GM23338 (cell line): ENCODE measurements at regions not wholly inside any gene's neighbourhood (a gene's known extent, or its start where the extent isn't known, plus 50 kb on each side); places are given as distances from the start of the nearest gene placed in this dataset.

Experiments used
- ATAC-seq: fragments of 200-7000 bp; cut with Tn5 transposase; 3 replicates; pipeline ENCODE4 v1.9.1; 2020
- DNase-seq: peaks from one replicate; pipeline ENCODE4 v3.0.0-alpha.2; 2015; ENCODE audit warnings: low spot score
- H2AFZ ChIP-seq: fragments of 200-600 bp; sonication (generic); 2 replicates; pipeline ENCODE4 v1.8.0; 2016; ENCODE audit warnings: antibody characterized with exemption, mild to moderate bottlenecking, moderate library complexity
- H3F3A ChIP-seq: fragments of 200-600 bp; sonication (generic); replicated peaks from 2 replicates; pipeline ENCODE4 v1.8.0; 2017; ENCODE audit warnings: antibody characterized with exemption, mixed run types, low read depth
- H3K27ac ChIP-seq: fragments of 200-600 bp; sonication (generic); 2 replicates; pipeline ENCODE4 v1.6.1; 2016; ENCODE audit warnings: low read depth
- H3K27me3 ChIP-seq: fragments of 200-600 bp; sonication (generic); 2 replicates; pipeline ENCODE4 v1.8.0; 2016; ENCODE audit warnings: mild to moderate bottlenecking, mixed run types, moderate library complexity; ENCODE audit not compliant: insufficient read depth
- H3K36me3 ChIP-seq: fragments of 200-600 bp; sonication (generic); 2 replicates; pipeline ENCODE4 v1.8.0; 2016; ENCODE audit warnings: mild to moderate bottlenecking; ENCODE audit not compliant: insufficient read depth
- H3K4me1 ChIP-seq: fragments of 200-600 bp; sonication (generic); 2 replicates; pipeline ENCODE4 v1.8.0; 2016; ENCODE audit warnings: mild to moderate bottlenecking, moderate library complexity; ENCODE audit not compliant: insufficient read depth
- H3K4me2 ChIP-seq: fragments of 200-600 bp; sonication (generic); 2 replicates; pipeline ENCODE4 v1.7.1; 2017; ENCODE audit warnings: mixed run types
- H3K4me3 ChIP-seq: fragments of 200-600 bp; sonication (generic); 2 replicates; pipeline ENCODE4 v1.6.1; 2016; ENCODE audit warnings: mixed run types
- H3K79me2 ChIP-seq: fragments of 200-600 bp; sonication (generic); replicated peaks from 2 replicates; pipeline ENCODE4 v1.8.0; 2017; ENCODE audit warnings: mild to moderate bottlenecking; ENCODE audit not compliant: insufficient read depth
- H3K9me2 ChIP-seq: fragments of 200-600 bp; sonication (generic); 2 replicates; pipeline ENCODE4 v1.8.0; 2017; ENCODE audit not compliant: insufficient read depth
- H4K20me1 ChIP-seq: fragments of 200-600 bp; sonication (generic); replicated peaks from 2 replicates; pipeline ENCODE4 v1.8.0; 2017; ENCODE audit warnings: mild to moderate bottlenecking; ENCODE audit not compliant: insufficient read depth
- H3K27ac Mint-ChIP-seq: 2 replicates; pipeline ENCODE4 v1.8.0; 2020; ENCODE audit warnings: inconsistent platforms, mild to moderate bottlenecking, moderate library complexity, mixed read lengths
- H3K27me3 Mint-ChIP-seq: 3 replicates; pipeline ENCODE4 v1.8.0; 2022; ENCODE audit warnings: low read depth, mild to moderate bottlenecking, moderate library complexity, mixed read lengths, inconsistent platforms; ENCODE audit not compliant: insufficient read depth, poor library complexity
- H3K36me3 Mint-ChIP-seq: 3 replicates; pipeline ENCODE4 v1.8.0; 2021; ENCODE audit warnings: low read depth, mild to moderate bottlenecking, inconsistent platforms, moderate library complexity, mixed read lengths
- H3K4me1 Mint-ChIP-seq: 3 replicates; pipeline ENCODE4 v1.8.0; 2020; ENCODE audit warnings: mild to moderate bottlenecking, inconsistent platforms, mixed read lengths
- H3K4me3 Mint-ChIP-seq: 3 replicates; pipeline ENCODE4 v1.8.0; 2021; ENCODE audit warnings: moderate library complexity, mild to moderate bottlenecking, inconsistent platforms, mixed read lengths
- H3K9me3 Mint-ChIP-seq: 3 replicates; pipeline ENCODE4 v1.8.0; 2020; ENCODE audit warnings: moderate library complexity, mild to moderate bottlenecking, inconsistent platforms, mixed read lengths
- CREB1 ChIP-seq: fragments of 250-450 bp; sonication (Bioruptor Pico); IDR thresholded peaks from 2 replicates; pipeline ENCODE4 v1.5.0; 2020; ENCODE audit warnings: low read depth, mild to moderate bottlenecking, moderate library complexity
- EZH2 ChIP-seq: fragments of 200-600 bp; sonication (generic); IDR thresholded peaks from one replicate; pipeline ENCODE4 v1.8.0; 2017; ENCODE audit warnings: antibody characterized with exemption, mild to moderate bottlenecking, low read depth; ENCODE audit not compliant: unreplicated experiment
- EZH2phosphoT487 ChIP-seq: fragments of 200-600 bp; sonication (generic); IDR thresholded peaks from one replicate; pipeline ENCODE4 v1.8.1; 2018; ENCODE audit warnings: antibody characterized with exemption; ENCODE audit not compliant: unreplicated experiment
- JUNB ChIP-seq: IDR thresholded peaks from one replicate; pipeline ENCODE4 v1.6.1; 2016; ENCODE audit warnings: antibody characterized with exemption; ENCODE audit not compliant: unreplicated experiment
- NANOG ChIP-seq: IDR thresholded peaks from 2 replicates; pipeline ENCODE4 v1.6.1; 2016; ENCODE audit warnings: antibody characterized with exemption, borderline replicate concordance
- POLR2AphosphoS5 ChIP-seq: IDR thresholded peaks from 2 replicates; pipeline ENCODE4 v1.6.1; 2016; ENCODE audit warnings: antibody characterized with exemption, low read depth
- STAT1 ChIP-seq: IDR thresholded peaks from one replicate; pipeline ENCODE4 v1.6.1; 2016; ENCODE audit warnings: antibody characterized with exemption; ENCODE audit not compliant: unreplicated experiment
- ZNF114 ChIP-seq: fragments of 250-450 bp; sonication (Bioruptor Pico); IDR thresholded peaks from 2 replicates; pipeline ENCODE4 v1.5.0; 2020; ENCODE audit warnings: mild to moderate bottlenecking, moderate library complexity
- ZNF331 ChIP-seq: fragments of 250-450 bp; sonication (Bioruptor Pico); IDR thresholded peaks from 2 replicates; pipeline ENCODE4 v1.5.0; 2020; ENCODE audit warnings: low read depth, mild to moderate bottlenecking, moderate library complexity
- TF ChIP-seq, protein P1 (sequence below): IDR thresholded peaks from 2 replicates; pipeline ENCODE4 v1.6.1; 2016; ENCODE audit warnings: antibody characterized with exemption
- TF ChIP-seq, protein P2 (sequence below): fragments of 250-450 bp; sonication (Bioruptor Pico); IDR thresholded peaks from 2 replicates; pipeline ENCODE4 v1.5.0; 2020; ENCODE audit warnings: mild to moderate bottlenecking, moderate library complexity
- TF ChIP-seq, protein P3 (sequence below), 2 experiments: fragments of 200-600 bp in 1 of 2; sonication (generic) in 1 of 2; conservative IDR thresholded peaks; 2 replicates each; pipeline versions ENCODE4 v1.5.1 to v1.6.1; 2016 to 2017; ENCODE audit warnings: antibody characterized with exemption in 2 of 2, low read depth in 2 of 2, mild to moderate bottlenecking in 2 of 2, moderate library complexity in 1 of 2
- TF ChIP-seq, protein P4 (sequence below): IDR thresholded peaks from one replicate; pipeline ENCODE4 v1.6.1; 2018; ENCODE audit warnings: antibody characterized with exemption; ENCODE audit not compliant: unreplicated experiment

DNA sequence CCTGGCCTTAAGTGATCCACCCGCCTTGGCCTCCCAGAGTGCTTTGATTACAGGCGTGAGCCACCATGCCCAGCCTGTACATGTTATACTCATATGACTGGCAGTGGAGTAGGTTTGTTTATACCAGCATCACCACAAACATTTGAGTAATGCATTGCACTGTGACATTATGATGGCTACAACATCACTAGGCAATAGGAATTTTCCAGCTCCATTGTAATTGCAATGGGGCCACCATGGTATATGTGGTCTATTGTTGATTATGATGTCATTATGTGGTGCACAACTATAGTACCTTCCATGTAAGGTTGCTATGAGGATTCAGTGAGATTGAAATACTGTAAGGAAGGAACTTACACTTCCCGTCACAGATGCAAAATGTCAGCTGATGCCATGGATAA lies 168.9 kb downstream of the COPRS start:
- no peaks in the 10 kb centered on the region for H4K20me1 ChIP-seq
- H3K9me2 ChIP-seq: peaks cover 6% of the 10 kb centered on the region; the same call in 1 of the 2 replicates
- no peak for DNase-seq
- no peaks in the 10 kb centered on the region for H3K27me3 ChIP-seq
- H3K4me2 ChIP-seq: no peak overlapping the region
- no peaks in the 10 kb centered on the region for H3K36me3 ChIP-seq
- Mint-ChIP-seq H3K36me3 (no peaks in the 10 kb centered on the region), H3K4me1 (peaks cover 6% of the 10 kb centered on the region; the same call in 2 of the 3 replicates), H3K27me3 (peaks cover 4% of the 10 kb centered on the region), H3K4me3 (no peak overlapping the region), H3K9me3 (no peaks in the 10 kb centered on the region), H3K27ac (no peak overlapping the region)
- no peak overlapping the region for H2AFZ ChIP-seq
- TF ChIP-seq POLR2AphosphoS5 (no peak), ZNF114 (CRISPR knock-in tag) (no peak), JUNB (no peak), EZH2 (no peak), ZNF331 (no peak), STAT1 (no peak), CREB1 (CRISPR knock-in tag) (no peak), EZH2phosphoT487 (no peak), NANOG (no peak)
- TF ChIP-seq, protein P1, sequence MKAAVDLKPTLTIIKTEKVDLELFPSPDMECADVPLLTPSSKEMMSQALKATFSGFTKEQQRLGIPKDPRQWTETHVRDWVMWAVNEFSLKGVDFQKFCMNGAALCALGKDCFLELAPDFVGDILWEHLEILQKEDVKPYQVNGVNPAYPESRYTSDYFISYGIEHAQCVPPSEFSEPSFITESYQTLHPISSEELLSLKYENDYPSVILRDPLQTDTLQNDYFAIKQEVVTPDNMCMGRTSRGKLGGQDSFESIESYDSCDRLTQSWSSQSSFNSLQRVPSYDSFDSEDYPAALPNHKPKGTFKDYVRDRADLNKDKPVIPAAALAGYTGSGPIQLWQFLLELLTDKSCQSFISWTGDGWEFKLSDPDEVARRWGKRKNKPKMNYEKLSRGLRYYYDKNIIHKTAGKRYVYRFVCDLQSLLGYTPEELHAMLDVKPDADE: no peak
- TF ChIP-seq, protein P2, sequence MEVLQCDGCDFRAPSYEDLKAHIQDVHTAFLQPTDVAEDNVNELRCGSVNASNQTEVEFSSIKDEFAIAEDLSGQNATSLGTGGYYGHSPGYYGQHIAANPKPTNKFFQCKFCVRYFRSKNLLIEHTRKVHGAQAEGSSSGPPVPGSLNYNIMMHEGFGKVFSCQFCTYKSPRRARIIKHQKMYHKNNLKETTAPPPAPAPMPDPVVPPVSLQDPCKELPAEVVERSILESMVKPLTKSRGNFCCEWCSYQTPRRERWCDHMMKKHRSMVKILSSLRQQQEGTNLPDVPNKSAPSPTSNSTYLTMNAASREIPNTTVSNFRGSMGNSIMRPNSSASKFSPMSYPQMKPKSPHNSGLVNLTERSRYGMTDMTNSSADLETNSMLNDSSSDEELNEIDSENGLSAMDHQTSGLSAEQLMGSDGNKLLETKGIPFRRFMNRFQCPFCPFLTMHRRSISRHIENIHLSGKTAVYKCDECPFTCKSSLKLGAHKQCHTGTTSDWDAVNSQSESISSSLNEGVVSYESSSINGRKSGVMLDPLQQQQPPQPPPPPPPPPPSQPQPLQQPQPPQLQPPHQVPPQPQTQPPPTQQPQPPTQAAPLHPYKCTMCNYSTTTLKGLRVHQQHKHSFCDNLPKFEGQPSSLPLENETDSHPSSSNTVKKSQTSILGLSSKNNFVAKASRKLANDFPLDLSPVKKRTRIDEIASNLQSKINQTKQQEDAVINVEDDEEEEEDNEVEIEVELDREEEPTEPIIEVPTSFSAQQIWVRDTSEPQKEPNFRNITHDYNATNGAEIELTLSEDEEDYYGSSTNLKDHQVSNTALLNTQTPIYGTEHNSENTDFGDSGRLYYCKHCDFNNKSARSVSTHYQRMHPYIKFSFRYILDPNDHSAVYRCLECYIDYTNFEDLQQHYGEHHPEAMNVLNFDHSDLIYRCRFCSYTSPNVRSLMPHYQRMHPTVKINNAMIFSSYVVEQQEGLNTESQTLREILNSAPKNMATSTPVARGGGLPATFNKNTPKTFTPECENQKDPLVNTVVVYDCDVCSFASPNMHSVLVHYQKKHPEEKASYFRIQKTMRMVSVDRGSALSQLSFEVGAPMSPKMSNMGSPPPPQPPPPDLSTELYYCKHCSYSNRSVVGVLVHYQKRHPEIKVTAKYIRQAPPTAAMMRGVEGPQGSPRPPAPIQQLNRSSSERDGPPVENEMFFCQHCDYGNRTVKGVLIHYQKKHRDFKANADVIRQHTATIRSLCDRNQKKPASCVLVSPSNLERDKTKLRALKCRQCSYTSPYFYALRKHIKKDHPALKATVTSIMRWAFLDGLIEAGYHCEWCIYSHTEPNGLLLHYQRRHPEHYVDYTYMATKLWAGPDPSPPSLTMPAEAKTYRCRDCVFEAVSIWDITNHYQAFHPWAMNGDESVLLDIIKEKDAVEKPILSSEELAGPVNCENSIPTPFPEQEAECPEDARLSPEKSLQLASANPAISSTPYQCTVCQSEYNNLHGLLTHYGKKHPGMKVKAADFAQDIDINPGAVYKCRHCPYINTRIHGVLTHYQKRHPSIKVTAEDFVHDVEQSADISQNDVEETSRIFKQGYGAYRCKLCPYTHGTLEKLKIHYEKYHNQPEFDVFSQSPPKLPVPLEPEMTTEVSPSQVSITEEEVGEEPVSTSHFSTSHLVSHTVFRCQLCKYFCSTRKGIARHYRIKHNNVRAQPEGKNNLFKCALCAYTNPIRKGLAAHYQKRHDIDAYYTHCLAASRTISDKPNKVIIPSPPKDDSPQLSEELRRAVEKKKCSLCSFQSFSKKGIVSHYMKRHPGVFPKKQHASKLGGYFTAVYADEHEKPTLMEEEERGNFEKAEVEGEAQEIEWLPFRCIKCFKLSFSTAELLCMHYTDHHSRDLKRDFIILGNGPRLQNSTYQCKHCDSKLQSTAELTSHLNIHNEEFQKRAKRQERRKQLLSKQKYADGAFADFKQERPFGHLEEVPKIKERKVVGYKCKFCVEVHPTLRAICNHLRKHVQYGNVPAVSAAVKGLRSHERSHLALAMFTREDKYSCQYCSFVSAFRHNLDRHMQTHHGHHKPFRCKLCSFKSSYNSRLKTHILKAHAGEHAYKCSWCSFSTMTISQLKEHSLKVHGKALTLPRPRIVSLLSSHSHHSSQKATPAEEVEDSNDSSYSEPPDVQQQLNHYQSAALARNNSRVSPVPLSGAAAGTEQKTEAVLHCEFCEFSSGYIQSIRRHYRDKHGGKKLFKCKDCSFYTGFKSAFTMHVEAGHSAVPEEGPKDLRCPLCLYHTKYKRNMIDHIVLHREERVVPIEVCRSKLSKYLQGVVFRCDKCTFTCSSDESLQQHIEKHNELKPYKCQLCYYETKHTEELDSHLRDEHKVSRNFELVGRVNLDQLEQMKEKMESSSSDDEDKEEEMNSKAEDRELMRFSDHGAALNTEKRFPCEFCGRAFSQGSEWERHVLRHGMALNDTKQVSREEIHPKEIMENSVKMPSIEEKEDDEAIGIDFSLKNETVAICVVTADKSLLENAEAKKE (CRISPR knock-in tag): no peak
- TF ChIP-seq, protein P3, sequence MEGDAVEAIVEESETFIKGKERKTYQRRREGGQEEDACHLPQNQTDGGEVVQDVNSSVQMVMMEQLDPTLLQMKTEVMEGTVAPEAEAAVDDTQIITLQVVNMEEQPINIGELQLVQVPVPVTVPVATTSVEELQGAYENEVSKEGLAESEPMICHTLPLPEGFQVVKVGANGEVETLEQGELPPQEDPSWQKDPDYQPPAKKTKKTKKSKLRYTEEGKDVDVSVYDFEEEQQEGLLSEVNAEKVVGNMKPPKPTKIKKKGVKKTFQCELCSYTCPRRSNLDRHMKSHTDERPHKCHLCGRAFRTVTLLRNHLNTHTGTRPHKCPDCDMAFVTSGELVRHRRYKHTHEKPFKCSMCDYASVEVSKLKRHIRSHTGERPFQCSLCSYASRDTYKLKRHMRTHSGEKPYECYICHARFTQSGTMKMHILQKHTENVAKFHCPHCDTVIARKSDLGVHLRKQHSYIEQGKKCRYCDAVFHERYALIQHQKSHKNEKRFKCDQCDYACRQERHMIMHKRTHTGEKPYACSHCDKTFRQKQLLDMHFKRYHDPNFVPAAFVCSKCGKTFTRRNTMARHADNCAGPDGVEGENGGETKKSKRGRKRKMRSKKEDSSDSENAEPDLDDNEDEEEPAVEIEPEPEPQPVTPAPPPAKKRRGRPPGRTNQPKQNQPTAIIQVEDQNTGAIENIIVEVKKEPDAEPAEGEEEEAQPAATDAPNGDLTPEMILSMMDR (conservative IDR thresholded peaks at IDR 0.05; ENCODE audit: low read depth in 2 of 2): no peak
- TF ChIP-seq, protein P4, sequence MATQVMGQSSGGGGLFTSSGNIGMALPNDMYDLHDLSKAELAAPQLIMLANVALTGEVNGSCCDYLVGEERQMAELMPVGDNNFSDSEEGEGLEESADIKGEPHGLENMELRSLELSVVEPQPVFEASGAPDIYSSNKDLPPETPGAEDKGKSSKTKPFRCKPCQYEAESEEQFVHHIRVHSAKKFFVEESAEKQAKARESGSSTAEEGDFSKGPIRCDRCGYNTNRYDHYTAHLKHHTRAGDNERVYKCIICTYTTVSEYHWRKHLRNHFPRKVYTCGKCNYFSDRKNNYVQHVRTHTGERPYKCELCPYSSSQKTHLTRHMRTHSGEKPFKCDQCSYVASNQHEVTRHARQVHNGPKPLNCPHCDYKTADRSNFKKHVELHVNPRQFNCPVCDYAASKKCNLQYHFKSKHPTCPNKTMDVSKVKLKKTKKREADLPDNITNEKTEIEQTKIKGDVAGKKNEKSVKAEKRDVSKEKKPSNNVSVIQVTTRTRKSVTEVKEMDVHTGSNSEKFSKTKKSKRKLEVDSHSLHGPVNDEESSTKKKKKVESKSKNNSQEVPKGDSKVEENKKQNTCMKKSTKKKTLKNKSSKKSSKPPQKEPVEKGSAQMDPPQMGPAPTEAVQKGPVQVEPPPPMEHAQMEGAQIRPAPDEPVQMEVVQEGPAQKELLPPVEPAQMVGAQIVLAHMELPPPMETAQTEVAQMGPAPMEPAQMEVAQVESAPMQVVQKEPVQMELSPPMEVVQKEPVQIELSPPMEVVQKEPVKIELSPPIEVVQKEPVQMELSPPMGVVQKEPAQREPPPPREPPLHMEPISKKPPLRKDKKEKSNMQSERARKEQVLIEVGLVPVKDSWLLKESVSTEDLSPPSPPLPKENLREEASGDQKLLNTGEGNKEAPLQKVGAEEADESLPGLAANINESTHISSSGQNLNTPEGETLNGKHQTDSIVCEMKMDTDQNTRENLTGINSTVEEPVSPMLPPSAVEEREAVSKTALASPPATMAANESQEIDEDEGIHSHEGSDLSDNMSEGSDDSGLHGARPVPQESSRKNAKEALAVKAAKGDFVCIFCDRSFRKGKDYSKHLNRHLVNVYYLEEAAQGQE: no peak
- no peaks in the 10 kb centered on the region for H3K79me2 ChIP-seq
- no peak overlapping the region for H3K4me3 ChIP-seq
- no peak overlapping the region for H3K27ac ChIP-seq
- ATAC-seq: no peak
- H3K4me1 ChIP-seq: no peaks in the 10 kb centered on the region
- no peaks in the 10 kb centered on the region for H3F3A ChIP-seq
